CD14-positive monocyte (primary cell): ENCODE measurements at regions not wholly inside any gene's neighbourhood (a gene's known extent, or its start where the extent isn't known, plus 50 kb on each side); places are given as distances from the start of the nearest gene placed in this dataset.

Source experiments
- DNase-seq, 3 donors: peaks; one replicate each; pipeline ENCODE4 v3.0.0-alpha.2; 2011 to 2022
- H2AFZ ChIP-seq: 2 replicates; pipeline ENCODE4 v1.6.0; 2012; ENCODE audit warnings: mild to moderate bottlenecking, low read depth, low read length, inconsistent platforms; ENCODE audit not compliant: insufficient read depth, poor library complexity, severe bottlenecking
- H3K27ac ChIP-seq, 2 donors: 1 replicate in 1 of 2; 2 replicates in 1 of 2; pipeline ENCODE4 v1.5.1; 2012 to 2013; ENCODE audit warnings: low read length in 2 of 2, control low read depth in 1 of 2, inconsistent platforms in 1 of 2, low read depth in 1 of 2, mild to moderate bottlenecking in 1 of 2
- H3K27me3 ChIP-seq, 2 donors: one replicate each; pipeline versions ENCODE4 v1.6.0 to v1.6.1; 2011 to 2013; ENCODE audit warnings: low read length in 2 of 2; ENCODE audit not compliant: control insufficient read depth in 2 of 2, insufficient read depth in 2 of 2
- H3K36me3 ChIP-seq, 2 donors: replicated peaks in 1 of 2; 1 replicate in 1 of 2; 2 replicates in 1 of 2; pipeline versions ENCODE4 v1.5.1 to v1.6.1; 2012 to 2013; ENCODE audit warnings: low read length in 2 of 2, control low read depth in 1 of 2, inconsistent platforms in 1 of 2, mild to moderate bottlenecking in 1 of 2; ENCODE audit not compliant: insufficient read depth in 2 of 2, control insufficient read depth in 1 of 2
- H3K4me1 ChIP-seq, 2 donors: 1 replicate in 1 of 2; 2 replicates in 1 of 2; pipeline versions ENCODE4 v1.5.1 to v1.6.1; 2012 to 2013; ENCODE audit warnings: low read length in 2 of 2, control low read depth in 1 of 2, inconsistent platforms in 1 of 2, mild to moderate bottlenecking in 1 of 2, moderate library complexity in 1 of 2; ENCODE audit not compliant: insufficient read depth in 2 of 2, control insufficient read depth in 1 of 2
- H3K4me2 ChIP-seq: replicated peaks from 2 replicates; pipeline ENCODE3; 2012; ENCODE audit warnings: low read length, moderate library complexity, mild to moderate bottlenecking; ENCODE audit not compliant: poor library complexity, severe bottlenecking; ENCODE audit errors: extremely low read depth
- H3K4me3 ChIP-seq, 3 experiments: fragments of 200-600 bp in 1 of 3; sonication (generic) in 1 of 3; replicated peaks in 1 of 3; 1 replicate in 2 of 3; 2 replicates in 1 of 3; pipeline ENCODE4 v1.5.1; 2011 to 2013; ENCODE audit warnings: low read length in 3 of 3, mild to moderate bottlenecking in 3 of 3, control low read depth in 2 of 3, low read depth in 2 of 3, inconsistent platforms in 1 of 3, moderate library complexity in 1 of 3
- H3K79me2 ChIP-seq: 2 replicates; pipeline ENCODE4 v1.6.0; 2012; ENCODE audit warnings: mild to moderate bottlenecking, control low read depth, inconsistent platforms, low read length, moderate library complexity; ENCODE audit not compliant: insufficient read depth
- H3K9ac ChIP-seq: 2 replicates; pipeline ENCODE4 v1.6.0; 2017; ENCODE audit warnings: low read length, mild to moderate bottlenecking; ENCODE audit not compliant: insufficient read depth, poor library complexity, severe bottlenecking
- H3K9me3 ChIP-seq, 2 donors: replicated peaks in 1 of 2; 1 replicate in 1 of 2; 2 replicates in 1 of 2; pipeline versions ENCODE4 v1.5.1 to v1.6.1; 2012 to 2013; ENCODE audit warnings: low read length in 2 of 2, control low read depth in 1 of 2; ENCODE audit not compliant: control insufficient read depth in 1 of 2, insufficient read depth in 1 of 2
- H4K20me1 ChIP-seq: 2 replicates; pipeline ENCODE4 v1.6.0; 2012; ENCODE audit warnings: mild to moderate bottlenecking, low read length, control low read depth, moderate library complexity; ENCODE audit not compliant: insufficient read depth
- H3K27ac Mint-ChIP-seq, 7 donors: one replicate each; pipeline ENCODE4 v1.8.0; 2020; ENCODE audit warnings: mild to moderate bottlenecking in 7 of 7, mixed read lengths in 7 of 7, moderate library complexity in 6 of 7, inconsistent platforms in 2 of 7
- H3K27me3 Mint-ChIP-seq, 3 donors: one replicate each; pipeline ENCODE4 v1.8.0; 2021 to 2022; ENCODE audit warnings: low read depth in 3 of 3, mild to moderate bottlenecking in 3 of 3, mixed read lengths in 3 of 3, moderate library complexity in 3 of 3, inconsistent platforms in 1 of 3
- H3K36me3 Mint-ChIP-seq, 2 donors: one replicate each; pipeline ENCODE4 v1.8.0; 2020; ENCODE audit warnings: mixed read lengths in 2 of 2, inconsistent platforms in 1 of 2, mild to moderate bottlenecking in 1 of 2
- H3K4me1 Mint-ChIP-seq: one replicate; pipeline ENCODE4 v1.8.0; 2020; ENCODE audit warnings: mild to moderate bottlenecking, mixed read lengths
- H3K4me3 Mint-ChIP-seq, 2 donors: one replicate each; pipeline ENCODE4 v1.8.0; 2020; ENCODE audit warnings: mild to moderate bottlenecking in 2 of 2, mixed read lengths in 2 of 2, moderate library complexity in 1 of 2
- H3K9me3 Mint-ChIP-seq, 7 donors: one replicate each; pipeline ENCODE4 v1.8.0; 2020 to 2022; ENCODE audit warnings: mixed read lengths in 7 of 7, mild to moderate bottlenecking in 6 of 7, moderate library complexity in 6 of 7, inconsistent platforms in 2 of 7
- CTCF ChIP-seq: fragments of 200-600 bp; IDR thresholded peaks from one replicate; pipeline ENCODE4 v1.8.0; 2022; ENCODE audit warnings: antibody characterized with exemption, mild to moderate bottlenecking
- WGBS: methylation state at CpG from one replicate; pipeline ENCODE4 v1.1.5; 2013; ENCODE audit warnings: missing lambda C conversion rate; ENCODE audit not compliant: insufficient coverage; 5-methylcytosine and 5-hydroxymethylcytosine counted together
- intact Hi-C, 2 donors: fragments of 100-400 bp; cut with micrococcal nuclease; formaldehyde crosslinking; loops; one replicate each; pipeline versions ENCODE4 v1.15.0 to v1.15.1; 2023

GRCh38 chr3:106190296-106190695 is 321.5 kb upstream of the CBLB start:
- no peaks in the 10 kb centered on the region for H3K9me3 ChIP-seq
- Mint-ChIP-seq H3K27ac (no peak overlapping the region), H3K4me1 (no peaks in the 10 kb centered on the region), H3K27me3 (no peaks in the 10 kb centered on the region), H3K4me3 (no peak overlapping the region), H3K36me3 (no peaks in the 10 kb centered on the region), H3K9me3 (peaks cover 0 to 3% (median 0%) of the 10 kb centered on the region in 7 donors)
- no peak overlapping the region for H3K27ac ChIP-seq
- no peak for TF ChIP-seq CTCF
- no peak for DNase-seq
- no peak overlapping the region for H3K9ac ChIP-seq
- H2AFZ ChIP-seq, result no peak overlapping the region
- no peaks in the 10 kb centered on the region for H3K79me2 ChIP-seq
- no peaks in the 10 kb centered on the region for H4K20me1 ChIP-seq
- H3K4me2 ChIP-seq, result no peak overlapping the region
- no peaks in the 10 kb centered on the region for H3K27me3 ChIP-seq
- no peaks in the 10 kb centered on the region for H3K36me3 ChIP-seq
- no CpG with 5 or more reads among the region's 2 CpGs for WGBS
- intact Hi-C loops, result no loop called here
- no peak overlapping the region for H3K4me3 ChIP-seq
- no peaks in the 10 kb centered on the region for H3K4me1 ChIP-seq

GRCh38 chr3:106191211-106191610 is 322.4 kb upstream of the CBLB start:
- Histone ChIP-seq H3K36me3 (no peaks in the 10 kb centered on the region), H3K9me3 (no peaks in the 10 kb centered on the region), H3K4me2 (no peak overlapping the region), H3K4me1 (no peaks in the 10 kb centered on the region), H3K79me2 (no peaks in the 10 kb centered on the region), H2AFZ (no peak overlapping the region), H3K9ac (no peak overlapping the region), H4K20me1 (no peaks in the 10 kb centered on the region), H3K27me3 (no peaks in the 10 kb centered on the region), H3K27ac (no peak overlapping the region), H3K4me3 (no peak overlapping the region)
- no CpG with 5 or more reads among the region's 1 CpG for WGBS
- H3K4me1 Mint-ChIP-seq, result no peaks in the 10 kb centered on the region
- no peak overlapping the region for H3K27ac Mint-ChIP-seq
- TF ChIP-seq CTCF, result no peak
- H3K4me3 Mint-ChIP-seq, result no peak overlapping the region
- no peak for DNase-seq
- H3K36me3 Mint-ChIP-seq, result no peaks in the 10 kb centered on the region
- intact Hi-C loops, result no loop called here
- H3K27me3 Mint-ChIP-seq, result no peaks in the 10 kb centered on the region
- peaks cover 0 to 3% (median 0%) of the 10 kb centered on the region in 7 donors for H3K9me3 Mint-ChIP-seq
